Bronchial epithelial cell (primary cell): ENCODE measurements at regions not wholly inside any gene's neighbourhood (a gene's known extent, or its start where the extent isn't known, plus 50 kb on each side); places are given as distances from the start of the nearest gene placed in this dataset.

Source experiments
- DNase-seq: peaks from one replicate; pipeline ENCODE4 v3.0.0-alpha.2; 2010; ENCODE audit warnings: low read depth
- FAIRE-seq: peaks from 2 replicates; lab custom pipeline; 2011; peaks lifted over from hg19 to GRCh38; lab: Jason Lieb, UNC
- H3K27me3 ChIP-seq: 2 replicates; pipeline ENCODE4 v1.5.1; 2011; ENCODE audit warnings: low read length; ENCODE audit not compliant: control insufficient read depth, insufficient read depth
- H3K36me3 ChIP-seq: 2 replicates; pipeline ENCODE4 v1.5.1; 2011; ENCODE audit warnings: low read length; ENCODE audit not compliant: control insufficient read depth, insufficient read depth
- H3K4me3 ChIP-seq: 2 replicates; pipeline ENCODE4 v1.5.1; 2011; ENCODE audit warnings: mild to moderate bottlenecking, low read depth, low read length, control low read depth
- CTCF ChIP-seq: IDR thresholded peaks from 2 replicates; pipeline ENCODE4 v1.5.1; 2011; ENCODE audit warnings: mild to moderate bottlenecking, moderate library complexity, low read length, control low read depth, inconsistent platforms; ENCODE audit not compliant: insufficient read depth, severe bottlenecking

DNA sequence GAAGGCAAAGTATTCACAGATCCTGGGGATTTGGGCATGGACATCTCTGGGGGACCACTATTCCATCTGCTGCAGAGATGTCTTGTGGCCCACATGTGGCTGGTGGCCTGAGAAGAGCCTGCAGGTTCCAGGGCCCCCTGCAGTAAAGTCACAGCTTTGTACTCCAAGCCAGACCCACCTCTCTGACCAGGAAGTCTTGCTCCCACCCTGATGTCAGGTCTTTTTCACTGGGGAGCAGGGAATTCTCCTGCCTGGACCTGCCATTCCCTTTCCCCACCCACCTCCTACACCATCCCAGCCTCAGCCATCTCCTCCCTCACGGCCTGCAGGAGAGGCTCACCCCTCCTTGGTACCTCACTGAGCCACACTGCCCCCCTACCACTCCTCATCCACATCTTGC lies 211.8 kb downstream of the SMAD2 start:
- no peak overlapping the region for H3K4me3 ChIP-seq
- no peaks in the 10 kb centered on the region for H3K27me3 ChIP-seq
- DNase-seq (no peak), FAIRE-seq (no peak)
- no peaks in the 10 kb centered on the region for H3K36me3 ChIP-seq
- TF ChIP-seq CTCF = no peak

- FAIRE-seq = peak; percentile 88
- TF ChIP-seq CTCF = no peak
- no peak for DNase-seq
Observed at GRCh38 chr18:47717257-47717656, 213.2 kb downstream of the SMAD2 start.

GRCh38 chr18:47716632-47717185 lies 213.8 kb downstream of the SMAD2 start:
- H3K4me3 ChIP-seq = no peak overlapping the region
- H3K36me3 ChIP-seq = no peaks in the 10 kb centered on the region
- FAIRE-seq (no peak), DNase-seq (no peak)
- H3K27me3 ChIP-seq = no peaks in the 10 kb centered on the region
- TF ChIP-seq CTCF = no peak

More at GRCh38 chr18:47717257-47717656, 213.2 kb downstream of the SMAD2 start:
- H3K36me3 ChIP-seq = no peaks in the 10 kb centered on the region
- H3K27me3 ChIP-seq = no peaks in the 10 kb centered on the region
- H3K4me3 ChIP-seq = no peak overlapping the region

- FAIRE-seq (no peak), DNase-seq (no peak)
- Histone ChIP-seq H3K36me3 (no peaks in the 10 kb centered on the region), H3K27me3 (no peaks in the 10 kb centered on the region), H3K4me3 (no peak overlapping the region)
- no peak for TF ChIP-seq CTCF
Observed at GRCh38 chr18:47710451-47710850, 220.0 kb downstream of the SMAD2 start.

GRCh38 chr18:47709556-47709955 lies 220.9 kb downstream of the SMAD2 start:
- FAIRE-seq = no peak
- H3K4me3 ChIP-seq = no peak overlapping the region
- no peaks in the 10 kb centered on the region for H3K36me3 ChIP-seq
- DNase-seq = no peak
- H3K27me3 ChIP-seq = no peaks in the 10 kb centered on the region
- TF ChIP-seq CTCF = no peak

- TF ChIP-seq CTCF = no peak
- Histone ChIP-seq H3K27me3 (no peaks in the 10 kb centered on the region), H3K36me3 (no peaks in the 10 kb centered on the region), H3K4me3 (no peak overlapping the region)
- DNase-seq = no peak
- FAIRE-seq = no peak
Observed at GRCh38 chr18:47708206-47708605, 222.3 kb downstream of the SMAD2 start.
